PC-3 (cell line): ENCODE measurements at regions not wholly inside any gene's neighbourhood (a gene's known extent, or its start where the extent isn't known, plus 50 kb on each side); places are given as distances from the start of the nearest gene placed in this dataset.

Experiments used
- EZH2phosphoT487 ChIP-seq: fragments of 300-600 bp; sonication (generic); IDR thresholded peaks from 2 replicates; pipeline ENCODE4 v1.6.1; 2018; ENCODE audit warnings: mild to moderate bottlenecking, antibody characterized with exemption, low read length, borderline replicate concordance
- TF ChIP-seq, protein P1 (sequence below): fragments of 300-600 bp; sonication (generic); conservative IDR thresholded peaks from 2 replicates; pipeline ENCODE4 v1.5.1; 2017; ENCODE audit warnings: antibody characterized with exemption, low read depth, mild to moderate bottlenecking, low read length

- TF ChIP-seq, protein P1, sequence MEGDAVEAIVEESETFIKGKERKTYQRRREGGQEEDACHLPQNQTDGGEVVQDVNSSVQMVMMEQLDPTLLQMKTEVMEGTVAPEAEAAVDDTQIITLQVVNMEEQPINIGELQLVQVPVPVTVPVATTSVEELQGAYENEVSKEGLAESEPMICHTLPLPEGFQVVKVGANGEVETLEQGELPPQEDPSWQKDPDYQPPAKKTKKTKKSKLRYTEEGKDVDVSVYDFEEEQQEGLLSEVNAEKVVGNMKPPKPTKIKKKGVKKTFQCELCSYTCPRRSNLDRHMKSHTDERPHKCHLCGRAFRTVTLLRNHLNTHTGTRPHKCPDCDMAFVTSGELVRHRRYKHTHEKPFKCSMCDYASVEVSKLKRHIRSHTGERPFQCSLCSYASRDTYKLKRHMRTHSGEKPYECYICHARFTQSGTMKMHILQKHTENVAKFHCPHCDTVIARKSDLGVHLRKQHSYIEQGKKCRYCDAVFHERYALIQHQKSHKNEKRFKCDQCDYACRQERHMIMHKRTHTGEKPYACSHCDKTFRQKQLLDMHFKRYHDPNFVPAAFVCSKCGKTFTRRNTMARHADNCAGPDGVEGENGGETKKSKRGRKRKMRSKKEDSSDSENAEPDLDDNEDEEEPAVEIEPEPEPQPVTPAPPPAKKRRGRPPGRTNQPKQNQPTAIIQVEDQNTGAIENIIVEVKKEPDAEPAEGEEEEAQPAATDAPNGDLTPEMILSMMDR, result no peak
- TF ChIP-seq EZH2phosphoT487, result no peak
These were observed 135.3 kb upstream of the TMTC4 start for GRCh38 chr13:100809856-100810255.
